GM10266 (cell line): ENCODE measurements at regions not wholly inside any gene's neighbourhood (a gene's known extent, or its start where the extent isn't known, plus 50 kb on each side); places are given as distances from the start of the nearest gene placed in this dataset.

Source experiments
- DNase-seq: peaks from one replicate; pipeline ENCODE4 v3.0.0; 2012; ENCODE audit errors: extremely low spot score
- CTCF ChIP-seq: IDR thresholded peaks from 2 replicates; pipeline ENCODE4 v1.5.1; 2012; ENCODE audit warnings: mild to moderate bottlenecking, low read depth; ENCODE audit not compliant: control insufficient read depth, insufficient read depth; ENCODE audit errors: missing control alignments

GRCh38 chr14:78088916-78089315 lies 81.3 kb upstream of the NRXN3 start:
- DNase-seq: no peak
- no peak for TF ChIP-seq CTCF

GRCh38 chr14:78090864-78091263 lies 79.3 kb upstream of the NRXN3 start:
- no peak for DNase-seq
- TF ChIP-seq CTCF: no peak

GRCh38 chr14:78091361-78091760 lies 78.8 kb upstream of the NRXN3 start:
- DNase-seq: no peak

GRCh38 chr14:78092040-78092439 lies 78.1 kb upstream of the NRXN3 start:
- no peak for TF ChIP-seq CTCF
- DNase-seq: no peak

More at GRCh38 chr14:78091361-78091760, 78.8 kb upstream of the NRXN3 start:
- no peak for TF ChIP-seq CTCF

- DNase-seq: no peak
- no peak for TF ChIP-seq CTCF
These were observed 66.9 kb upstream of the NRXN3 start for GRCh38 chr14:78103271-78103670.

DNA sequence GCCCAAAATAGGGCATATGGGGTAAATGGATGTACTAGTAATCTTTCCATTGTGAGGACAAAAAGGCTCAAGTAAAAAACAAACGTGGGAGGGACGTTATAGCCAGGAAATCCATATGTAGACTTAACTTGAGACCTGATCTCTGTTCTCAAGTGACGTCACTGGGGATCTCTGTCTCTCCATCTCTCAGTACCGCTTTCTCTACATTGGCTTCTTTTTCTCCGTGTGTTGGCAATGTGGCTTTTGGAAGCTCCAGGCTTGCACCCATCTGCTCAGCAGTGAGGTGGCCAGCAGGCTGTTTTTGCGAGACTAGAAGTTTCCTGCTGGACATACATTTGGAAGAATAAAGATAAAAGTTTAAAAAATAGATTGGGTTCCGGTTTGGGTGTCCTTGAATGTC lies 66.0 kb upstream of the NRXN3 start:
- TF ChIP-seq CTCF: no peak
- DNase-seq: no peak

- TF ChIP-seq CTCF: no peak
- DNase-seq: no peak
These were observed 65.5 kb upstream of the NRXN3 start for GRCh38 chr14:78104655-78105054.
